Ovary (tissue), 3 donors: ENCODE measurements at regions not wholly inside any gene's neighbourhood (a gene's known extent, or its start where the extent isn't known, plus 50 kb on each side); places are given as distances from the start of the nearest gene placed in this dataset.

Experiments
- CTCF ChIP-seq, 3 donors: fragments of 450-650 bp in 2 of 3; fragments of 200-600 bp in 1 of 3; IDR thresholded peaks; one replicate each; pipeline versions ENCODE4 v1.5.1 to v1.8.0; 2016 to 2022; ENCODE audit warnings: antibody characterized with exemption in 3 of 3, mild to moderate bottlenecking in 1 of 3
- EP300 ChIP-seq: sonication (generic); formaldehyde crosslinking; IDR thresholded peaks from one replicate; pipeline ENCODE4 v1.6.1; 2017; ENCODE audit warnings: antibody characterized with exemption
- POLR2A ChIP-seq: fragments of 450-650 bp; IDR thresholded peaks from one replicate; pipeline ENCODE4 v1.6.1; 2017; ENCODE audit warnings: antibody characterized with exemption, mild to moderate bottlenecking, moderate library complexity
- donor health status: DM: no; HTN: no; CAD: no.

- TF ChIP-seq CTCF (IDR thresholded peaks at IDR 0.05) (no peak), EP300 (no peak), POLR2A (no peak)
These were observed 238.4 kb upstream of the POU3F1 start for GRCh38 chr1:38284953-38285352.
